HG03565 (cell line): ENCODE measurements at regions not wholly inside any gene's neighbourhood (a gene's known extent, or its start where the extent isn't known, plus 50 kb on each side); places are given as distances from the start of the nearest gene placed in this dataset.

Source experiments
- ATAC-seq: cut with Tn5 transposase; IDR thresholded peaks from one replicate; pipeline ENCODE4 v1.9.1; 2021; ENCODE audit warnings: mild to moderate bottlenecking, moderate library complexity; ENCODE audit not compliant: unreplicated experiment

DNA sequence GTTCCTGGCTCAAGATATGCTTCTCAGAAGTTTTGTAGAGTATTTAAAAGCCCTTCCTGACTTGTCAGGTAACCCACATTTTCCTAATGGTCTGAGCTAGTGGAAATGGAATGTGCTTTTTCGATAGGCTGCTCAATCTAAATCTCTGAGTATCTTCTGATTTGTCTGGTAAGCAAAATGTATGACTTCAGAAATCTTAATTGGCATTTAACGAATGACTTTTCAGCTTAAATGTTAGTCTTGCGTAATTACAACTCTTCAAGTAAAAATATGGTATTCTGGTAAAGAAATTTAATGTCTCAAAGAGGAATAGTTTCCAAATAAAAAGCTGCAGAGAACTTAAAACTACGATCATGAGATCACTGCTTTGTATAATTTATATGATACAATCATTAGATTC, 379.1 kb downstream of the ANKRD50 start:
- no peak for ATAC-seq

DNA sequence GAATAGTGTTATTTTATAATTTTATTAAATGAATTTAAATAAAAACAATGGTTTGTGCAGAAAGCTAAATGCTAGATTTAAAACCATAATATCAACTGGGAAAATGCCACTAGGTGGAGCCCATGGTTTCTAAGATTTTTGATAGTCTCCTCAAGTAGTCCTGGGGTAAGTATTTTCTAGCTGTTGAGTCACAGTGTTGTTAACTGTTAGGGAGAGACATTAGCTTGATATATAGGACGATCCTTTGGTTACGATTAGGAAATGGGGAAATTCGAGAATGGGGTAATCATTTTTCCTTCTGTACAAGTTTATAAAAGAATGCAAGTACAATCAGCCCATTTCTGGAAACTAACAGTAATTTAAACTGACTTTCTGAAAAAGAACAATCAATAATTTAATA, 378.4 kb downstream of the ANKRD50 start:
- ATAC-seq = peak; percentile 66

DNA sequence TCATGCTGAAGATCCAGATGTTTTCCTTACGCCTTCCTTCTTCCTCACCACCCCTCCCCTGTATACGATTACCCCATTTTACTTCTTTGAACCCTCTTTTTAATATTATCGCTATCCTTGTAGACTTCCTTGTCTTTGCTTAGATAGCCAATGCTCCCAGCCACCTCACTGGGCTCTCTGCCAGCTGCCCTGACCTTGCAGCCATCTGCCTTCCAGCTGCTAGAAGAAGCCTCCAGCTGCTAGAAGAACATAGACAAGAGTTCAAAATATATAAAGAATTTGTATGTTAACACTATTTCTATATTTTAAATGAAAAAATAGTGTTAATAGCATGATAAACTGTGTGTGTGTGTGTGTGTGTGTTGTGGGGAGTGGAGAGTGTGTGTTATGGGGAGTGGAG, 374.7 kb downstream of the ANKRD50 start:
- ATAC-seq = no peak

DNA sequence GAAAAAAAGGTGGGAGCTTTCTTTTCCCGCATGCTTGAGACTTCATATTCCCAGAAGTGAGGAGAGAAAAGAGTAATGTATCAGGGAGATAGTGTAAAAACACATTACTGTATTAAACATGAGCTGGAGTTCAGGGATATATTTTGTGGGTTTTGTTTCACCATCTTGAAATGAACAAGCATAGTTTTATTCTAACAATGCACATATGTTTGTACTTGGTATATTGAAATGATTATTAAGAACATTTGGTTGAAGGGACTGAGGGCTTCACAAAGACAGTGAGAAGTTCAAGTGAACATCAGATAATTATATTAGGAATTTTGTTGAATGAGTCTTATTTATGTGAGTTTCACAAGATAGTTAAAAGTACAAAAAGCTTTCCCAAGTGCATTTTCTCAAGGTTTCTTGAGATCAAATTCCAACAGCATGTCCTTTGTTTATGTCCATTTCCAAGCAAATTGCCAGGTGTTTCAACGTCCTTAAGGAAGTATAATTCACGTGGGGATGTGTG, 368.8 kb downstream of the ANKRD50 start:
- ATAC-seq = no peak

DNA sequence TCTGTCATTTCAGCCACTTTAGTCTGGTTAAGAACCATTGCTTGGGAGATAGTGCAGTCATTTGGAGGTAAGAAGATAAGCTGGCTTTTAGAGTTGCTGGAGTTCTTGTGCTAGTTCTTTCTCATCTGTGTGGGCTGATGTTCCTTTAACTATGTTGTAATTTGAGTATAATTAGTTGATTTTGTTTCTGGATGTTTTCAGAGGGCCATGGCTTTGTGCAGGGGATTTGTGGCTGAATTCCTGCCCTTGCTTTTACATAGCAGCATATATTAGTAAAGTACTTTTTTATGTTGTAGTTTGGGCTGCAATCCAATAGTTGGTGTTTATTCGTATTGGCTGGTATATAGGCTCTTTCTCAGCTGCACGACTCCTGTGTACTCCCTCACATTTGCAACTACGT, 339.6 kb downstream of the ANKRD50 start:
- no peak for ATAC-seq

DNA sequence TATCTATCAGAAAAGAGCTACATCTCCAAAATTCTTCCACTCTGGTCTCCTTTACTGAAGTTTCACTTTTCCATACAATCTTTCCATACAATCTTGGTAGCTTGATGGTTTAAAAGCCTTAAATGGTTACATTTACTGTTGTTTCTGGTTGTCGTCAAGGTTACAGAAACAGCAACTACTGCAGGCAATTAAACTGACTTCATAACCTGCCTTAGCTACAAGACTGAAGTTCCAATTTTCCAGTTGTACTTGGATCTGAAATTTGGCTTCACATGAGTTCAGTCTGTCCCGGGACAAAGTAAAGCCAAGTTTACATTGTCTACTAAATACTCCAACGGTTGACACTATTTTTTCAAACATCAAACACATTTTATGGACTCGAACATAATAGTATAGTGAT, 326.4 kb downstream of the ANKRD50 start:
- no peak for ATAC-seq

DNA sequence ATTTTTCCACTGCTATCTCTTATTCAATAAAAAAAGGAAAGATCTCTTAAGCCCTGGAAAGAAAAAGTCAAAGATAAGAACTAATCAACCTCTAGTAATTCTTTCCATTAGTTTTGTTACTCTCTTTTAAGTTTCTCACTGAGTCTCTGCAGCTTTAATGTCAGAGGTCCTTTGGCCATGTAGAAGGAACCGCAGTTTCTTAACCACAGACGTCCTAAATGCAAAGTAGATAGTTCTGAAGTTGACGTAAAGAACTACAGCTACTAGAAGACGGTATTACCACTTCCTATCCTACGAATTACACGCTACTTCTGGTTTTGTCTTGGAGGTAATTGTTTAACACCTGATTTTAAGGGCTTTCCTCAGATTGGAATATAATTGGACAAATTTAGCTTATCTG, 325.9 kb downstream of the ANKRD50 start:
- no peak for ATAC-seq

DNA sequence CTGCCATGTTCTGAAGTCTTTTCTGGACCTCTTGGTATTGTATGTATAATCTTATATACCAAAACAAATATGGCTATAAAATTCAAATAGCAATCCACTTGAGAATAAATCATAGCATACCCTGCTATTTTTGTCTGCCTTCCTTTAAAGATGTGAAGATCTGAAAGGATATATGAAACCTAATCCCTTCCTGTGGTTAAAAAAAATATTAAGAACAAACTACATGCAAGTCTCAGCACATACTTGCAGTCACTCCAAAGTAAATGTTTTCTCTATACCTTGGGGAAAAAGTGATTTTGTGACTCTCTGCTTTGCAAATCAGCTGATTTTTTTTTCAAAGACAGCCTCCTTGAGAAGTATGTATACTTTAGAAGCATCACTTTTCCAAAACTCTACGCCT, 322.9 kb downstream of the ANKRD50 start:
- ATAC-seq = no peak

DNA sequence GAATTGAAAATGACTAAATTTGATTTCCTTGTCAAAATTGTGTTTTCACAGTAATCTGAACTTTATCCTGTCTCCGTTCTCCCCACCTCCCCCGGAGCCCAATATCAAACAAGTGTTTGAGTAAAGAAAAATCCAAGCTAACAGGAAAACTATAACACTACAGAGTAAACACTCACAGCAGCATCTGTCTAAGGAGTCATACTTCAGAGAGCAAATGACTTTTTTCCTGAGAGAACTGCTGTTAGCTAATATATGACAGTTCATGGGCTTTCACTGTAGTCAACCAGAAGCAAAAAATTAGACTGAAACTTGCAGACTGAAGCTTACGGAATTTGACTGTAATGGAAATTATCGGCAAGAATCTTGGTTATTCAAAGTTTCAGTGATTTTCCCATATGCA, 321.7 kb downstream of the ANKRD50 start:
- ATAC-seq = no peak

DNA sequence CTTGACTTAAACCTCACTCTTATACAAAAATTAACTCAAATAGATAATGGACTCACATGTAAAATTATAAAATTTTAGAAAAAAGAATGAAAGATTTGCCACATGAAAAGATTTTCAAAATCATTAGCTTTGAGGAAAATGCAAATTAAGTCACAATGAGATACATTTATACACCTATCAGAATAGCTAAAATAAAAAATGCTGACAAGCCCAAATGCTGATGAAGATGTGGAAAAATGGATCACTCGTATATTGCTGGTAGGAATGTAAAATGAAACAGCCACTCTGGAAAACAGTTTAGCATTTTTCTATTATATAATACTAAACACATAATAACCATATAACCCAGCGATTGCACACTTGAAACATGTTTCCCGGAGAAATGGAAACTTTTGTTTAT, 316.2 kb downstream of the ANKRD50 start:
- no peak for ATAC-seq

DNA sequence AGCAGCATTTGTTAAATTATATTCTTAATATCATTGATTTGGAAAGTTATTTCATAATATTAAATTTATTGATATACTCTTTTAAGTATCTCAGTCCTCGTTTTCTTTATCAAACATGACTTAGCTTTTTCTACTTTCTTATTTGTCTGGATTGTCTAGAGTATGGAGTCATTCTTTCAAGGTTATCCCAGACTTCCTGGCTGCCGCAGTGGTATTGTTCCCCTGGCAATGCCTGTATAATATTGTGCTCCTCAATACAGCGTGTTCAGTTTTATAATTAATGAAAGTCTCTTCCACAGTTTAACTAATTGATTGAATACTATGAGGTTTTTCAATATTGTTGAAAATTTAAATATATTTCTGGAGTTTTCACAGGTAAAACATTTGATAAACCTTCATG, 310.9 kb downstream of the ANKRD50 start:
- ATAC-seq = no peak

DNA sequence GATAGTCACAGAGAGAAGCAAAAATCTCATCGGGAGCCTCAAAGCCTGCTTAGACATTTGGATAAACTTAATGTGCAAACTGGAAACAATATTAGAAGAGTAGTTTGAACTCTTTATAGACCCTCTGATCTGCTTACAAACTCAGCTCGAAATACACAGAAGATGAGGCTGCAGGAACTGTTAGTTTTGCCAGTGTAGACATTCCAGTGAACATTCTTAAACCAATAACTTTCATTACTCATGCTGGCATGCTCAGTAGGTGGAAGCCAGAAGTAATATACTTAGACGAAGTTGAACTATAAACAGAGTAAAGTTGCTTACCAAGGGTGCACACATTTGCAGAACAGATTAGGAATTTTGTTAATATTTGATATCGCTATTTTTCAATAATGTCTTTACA, 303.5 kb downstream of the ANKRD50 start:
- ATAC-seq = no peak

DNA sequence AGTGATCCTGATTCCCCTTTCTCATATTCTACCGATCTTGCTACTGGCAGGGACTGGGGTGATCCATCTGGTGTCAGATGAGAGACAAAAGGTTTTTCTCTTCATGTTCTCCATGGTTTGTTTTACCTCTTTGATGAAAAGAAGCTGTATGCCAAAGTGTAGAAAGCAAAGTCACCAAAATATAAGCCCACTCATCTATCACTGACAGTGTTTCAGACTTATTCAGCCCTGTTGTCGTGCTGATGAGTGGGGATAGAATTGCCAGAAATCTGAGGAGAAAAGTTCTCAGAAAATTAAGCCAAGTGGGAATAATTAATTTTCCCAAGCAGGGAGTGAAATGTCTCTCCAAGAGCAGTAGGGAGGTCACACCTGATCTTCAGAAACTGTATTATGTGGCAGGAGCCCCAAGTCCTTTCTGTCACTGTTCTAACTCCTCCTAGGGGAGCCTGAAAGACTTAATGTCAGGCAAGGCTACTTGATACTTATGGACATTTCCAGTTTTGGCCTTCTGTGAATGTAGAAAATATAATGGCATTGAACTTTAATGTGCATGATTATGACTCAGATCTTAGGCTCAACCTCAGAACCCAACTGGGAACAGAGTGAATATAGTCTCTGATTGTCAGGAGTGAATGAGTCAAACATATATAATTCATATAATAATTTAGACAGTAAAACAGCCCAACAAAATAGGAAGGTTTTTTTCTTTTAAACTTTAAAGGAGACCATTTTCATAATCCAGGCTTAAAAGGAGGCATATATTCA, 298.1 kb downstream of the ANKRD50 start:
- ATAC-seq = no peak

DNA sequence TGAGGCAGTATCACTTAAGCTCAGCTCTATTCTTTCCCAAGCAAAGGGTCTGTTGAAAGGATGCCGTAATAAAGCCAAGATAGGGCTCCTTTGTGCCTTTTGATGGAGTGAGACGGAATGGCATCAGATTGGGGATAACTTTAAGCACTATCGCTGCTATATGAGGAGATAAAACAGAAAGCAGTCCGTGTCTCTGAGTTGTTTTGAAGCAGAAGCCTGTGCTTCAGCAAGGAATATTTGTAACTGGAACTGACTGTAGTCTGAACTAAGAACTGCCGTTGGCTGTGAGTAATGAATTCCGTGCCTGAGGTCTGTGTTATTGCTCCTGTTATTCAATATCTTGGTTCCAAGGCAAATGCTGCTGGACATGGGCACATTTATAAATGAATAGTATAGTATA, 297.4 kb downstream of the ANKRD50 start:
- ATAC-seq = no peak

DNA sequence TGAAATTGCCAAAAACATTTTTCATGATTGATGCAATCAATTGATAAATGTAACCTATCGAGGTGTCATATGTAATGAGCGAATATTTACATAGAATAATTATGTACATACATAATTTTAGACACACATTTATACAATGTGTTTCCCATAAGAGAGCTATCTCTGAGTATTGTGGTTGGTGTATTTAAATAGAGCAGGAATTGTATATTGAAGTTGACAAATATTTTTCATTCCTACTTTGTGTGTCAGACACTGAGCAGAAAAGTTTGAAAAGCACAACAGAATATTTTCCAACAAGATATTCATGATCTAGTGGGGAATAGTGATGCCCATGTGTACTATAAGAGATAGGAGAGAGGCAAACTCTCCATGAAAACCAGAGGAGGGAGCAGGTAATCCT, 295.2 kb downstream of the ANKRD50 start:
- ATAC-seq = no peak

DNA sequence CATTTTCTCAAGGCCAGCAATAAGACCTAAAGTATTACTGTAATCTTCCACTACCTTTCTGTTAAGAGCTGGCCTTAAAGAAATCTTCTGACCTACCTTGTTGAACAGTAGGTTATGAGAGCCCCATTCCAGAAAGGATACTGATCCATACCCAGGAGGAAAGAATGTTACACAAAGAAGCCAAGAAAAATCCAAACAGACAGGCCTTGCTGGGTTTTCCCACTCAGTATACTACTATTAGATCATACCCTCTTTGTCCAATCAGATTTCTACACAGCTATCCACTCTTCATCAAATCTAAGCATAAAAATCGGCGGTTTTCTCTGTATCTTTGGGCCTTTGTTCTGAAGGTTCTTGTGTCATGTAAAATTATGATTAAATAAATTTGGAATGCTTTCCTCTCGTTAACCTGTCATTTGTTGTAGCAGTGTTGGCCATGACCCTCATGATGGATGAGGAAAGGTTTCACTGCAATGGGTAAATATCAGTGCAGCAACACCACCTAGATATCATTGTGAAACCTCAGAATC, 292.3 kb downstream of the ANKRD50 start:
- ATAC-seq = no peak

DNA sequence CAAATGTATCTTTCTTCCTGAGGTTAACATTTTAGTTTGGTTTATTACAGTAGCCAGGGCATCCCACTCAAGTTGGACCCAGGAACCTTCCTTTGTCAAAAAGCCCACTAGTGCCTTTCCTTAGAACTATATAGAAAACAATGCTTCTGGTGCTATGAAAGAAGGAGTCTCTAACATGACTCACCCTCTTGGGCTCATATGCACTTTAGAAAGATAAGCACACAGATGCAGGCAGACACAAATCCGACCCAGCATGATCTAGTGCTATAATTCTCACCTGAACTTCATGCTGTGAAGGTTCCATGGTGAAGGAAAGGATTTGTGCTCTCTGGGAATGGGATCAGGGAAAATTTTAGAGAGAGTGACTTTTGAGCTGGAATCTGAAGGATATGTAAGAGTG, 289.4 kb downstream of the ANKRD50 start:
- no peak for ATAC-seq

DNA sequence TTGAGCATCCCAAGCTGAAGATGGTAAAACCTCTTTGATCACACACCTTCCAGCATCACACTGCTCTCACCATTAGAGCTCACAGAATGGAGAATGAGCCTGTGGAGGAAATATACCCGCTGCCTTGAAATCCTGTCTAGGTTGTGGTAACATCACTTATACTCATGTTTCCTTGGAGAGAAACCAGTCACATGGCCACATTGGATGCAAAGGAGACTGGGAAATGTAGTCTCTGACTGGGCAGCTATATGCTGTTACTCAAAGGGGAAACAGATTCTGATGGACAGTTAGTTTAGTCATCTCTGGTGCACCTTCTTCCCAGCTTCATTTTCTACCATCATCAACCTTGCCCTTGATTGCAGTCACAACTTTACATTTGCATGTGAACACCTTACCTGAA, 286.3 kb downstream of the ANKRD50 start:
- no peak for ATAC-seq

DNA sequence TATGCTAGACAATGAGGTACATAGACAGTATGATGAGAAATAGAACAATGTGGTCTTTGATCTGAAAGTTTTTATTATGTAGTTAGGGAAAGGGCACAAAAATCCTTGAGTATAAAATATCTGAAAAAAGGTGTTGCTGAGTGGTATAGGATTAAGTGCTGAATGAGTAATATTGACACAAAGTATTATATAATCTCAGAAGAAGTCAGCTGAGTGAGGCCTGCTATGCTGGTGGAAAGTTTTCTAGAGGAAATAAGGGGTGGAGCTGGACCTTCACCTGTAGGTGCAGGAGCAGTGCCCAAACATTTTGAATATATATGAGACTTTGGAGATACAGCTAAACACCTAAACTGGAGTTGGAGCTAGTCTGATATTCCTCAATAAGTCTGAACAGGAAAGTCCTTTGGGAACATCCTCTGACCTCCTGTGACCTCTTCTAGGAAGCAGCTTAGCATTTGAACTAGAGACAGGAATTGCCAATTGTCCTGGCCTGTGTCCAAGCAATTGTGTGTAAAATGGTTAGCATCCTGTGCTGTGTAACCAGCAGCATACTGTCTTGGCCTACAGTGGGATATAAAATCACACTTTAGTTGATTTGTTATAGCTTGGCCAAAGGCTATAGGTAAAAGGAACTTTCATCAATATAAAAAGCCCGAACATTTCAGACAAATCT, 285.3 kb downstream of the ANKRD50 start:
- ATAC-seq = no peak

DNA sequence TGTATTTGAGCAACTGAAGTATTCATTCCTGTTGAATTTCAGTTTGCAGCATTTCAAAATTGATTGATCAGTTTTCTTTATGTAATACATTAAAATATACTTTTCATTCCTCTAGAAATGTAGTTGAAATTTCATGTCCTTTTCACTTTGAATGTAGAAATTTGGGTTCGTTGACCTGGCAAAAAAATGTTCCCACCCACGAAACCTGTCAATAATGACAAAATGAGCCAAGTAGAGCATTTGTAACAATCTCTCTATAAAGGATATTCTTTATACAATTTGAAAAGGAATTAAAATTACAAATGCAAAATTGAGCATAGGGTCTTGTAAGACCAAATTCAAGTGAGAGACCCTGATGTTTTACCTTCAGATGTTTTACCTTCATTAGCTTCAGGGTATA, 283.9 kb downstream of the ANKRD50 start:
- ATAC-seq = no peak

DNA sequence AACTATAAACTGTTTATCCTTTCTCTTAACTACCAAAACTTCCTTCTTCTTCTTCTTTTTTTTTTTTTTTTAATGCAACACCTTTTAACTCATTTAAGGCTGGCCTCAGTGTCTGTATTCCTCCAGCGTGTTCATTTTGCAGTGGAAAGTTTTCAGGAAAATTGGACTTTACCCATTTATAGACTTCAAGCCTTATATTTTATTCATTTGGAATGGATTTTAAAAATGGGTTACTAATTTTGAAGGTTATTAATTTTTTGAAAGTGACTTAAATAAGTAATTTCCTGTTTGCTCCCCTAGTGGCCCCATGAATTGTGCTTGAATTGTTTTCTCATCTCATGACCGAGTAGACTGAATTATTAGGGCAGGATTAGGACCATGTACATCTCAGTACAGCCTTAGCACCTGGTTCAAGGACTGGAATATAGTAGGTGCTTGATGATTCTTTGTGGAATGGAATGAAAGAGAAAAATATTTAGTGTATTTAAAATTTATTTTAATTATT, 282.7 kb downstream of the ANKRD50 start:
- ATAC-seq = no peak

DNA sequence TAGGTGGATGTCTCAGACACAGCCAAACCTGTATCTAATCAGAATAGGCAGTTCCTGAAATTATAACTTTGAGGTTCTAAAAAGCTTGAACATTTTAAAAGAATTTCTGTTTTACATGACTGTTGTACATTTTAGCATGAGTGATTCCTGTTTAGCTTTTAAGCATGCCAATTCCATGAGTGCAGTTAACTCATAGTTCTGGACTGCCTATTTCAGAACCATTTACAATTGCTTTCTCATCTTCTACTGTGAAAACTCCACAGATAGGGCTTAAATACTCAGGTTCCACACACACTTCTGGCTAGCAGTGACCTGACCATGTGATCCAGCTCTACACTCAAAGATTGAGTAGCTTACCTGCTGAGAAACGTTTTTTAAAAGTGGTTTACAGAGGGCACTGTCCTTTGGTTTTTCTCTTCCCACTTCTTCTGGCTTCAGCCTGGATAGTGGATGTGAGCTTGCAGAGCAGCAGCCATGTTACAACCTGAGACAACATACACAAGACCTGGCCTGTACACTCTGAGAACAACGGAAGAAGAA, 280.8 kb downstream of the ANKRD50 start:
- ATAC-seq = no peak
